ENCODE measurements at regions not wholly inside any gene's neighbourhood (a gene's known extent, or its start where the extent isn't known, plus 50 kb on each side); places are given as distances from the start of the nearest gene placed in this dataset.

- TF ChIP-seq CTCF (conservative IDR thresholded peaks at IDR 0.05), result no peak
- H3K27ac ChIP-seq, result peak overlapping the region; percentile 85; the same call in 1 of the 2 replicates
These were observed 189.8 kb downstream of the PCSK1 start for GRCh38 chr5:96243203-96243602.

- H3K27ac ChIP-seq, result no peak overlapping the region
- TF ChIP-seq CTCF (conservative IDR thresholded peaks at IDR 0.05), result no peak
These were observed 190.5 kb downstream of the PCSK1 start for GRCh38 chr5:96242571-96242970.

- no peak overlapping the region for H3K27ac ChIP-seq
- TF ChIP-seq CTCF (conservative IDR thresholded peaks at IDR 0.05), result no peak
These were observed 196.2 kb downstream of the PCSK1 start for GRCh38 chr5:96236831-96237230.

GRCh38 chr5:96236051-96236450 is 197.0 kb downstream of the PCSK1 start:
- no peak for TF ChIP-seq CTCF (conservative IDR thresholded peaks at IDR 0.05)
- H3K27ac ChIP-seq, result no peak overlapping the region

- TF ChIP-seq CTCF (conservative IDR thresholded peaks at IDR 0.05), result no peak
- no peak overlapping the region for H3K27ac ChIP-seq
These were observed 197.8 kb downstream of the PCSK1 start for GRCh38 chr5:96235008-96235910.

- H3K27ac ChIP-seq, result no peak overlapping the region
- TF ChIP-seq CTCF (conservative IDR thresholded peaks at IDR 0.05), result no peak
These were observed 200.4 kb downstream of the PCSK1 start for GRCh38 chr5:96232602-96233001.

- no peak overlapping the region for H3K27ac ChIP-seq
- no peak for TF ChIP-seq CTCF (conservative IDR thresholded peaks at IDR 0.05)
These were observed 203.9 kb downstream of the PCSK1 start for GRCh38 chr5:96229188-96229587.

All from VCaP (cell line).